SK-N-SH (cell line): ENCODE measurements at regions not wholly inside any gene's neighbourhood (a gene's known extent, or its start where the extent isn't known, plus 50 kb on each side); places are given as distances from the start of the nearest gene placed in this dataset.

Source experiments
- CTCF ChIA-PET: fragments of 300-600, 350-600 bp; formaldehyde crosslinking; extraction: SDS; loops from one replicate; lab custom pipeline; 2021; lab: Yijun Ruan, JAX
- POLR2A ChIA-PET: fragments of 350-600 bp; sonication (Branson Sonifier 250); formaldehyde crosslinking; extraction: SDS; loops from one replicate; lab custom pipeline; 2020; ENCODE audit warnings: antibody characterized with exemption, inconsistent platforms; lab: Yijun Ruan, JAX
- DNase-seq: peaks from one replicate; pipeline ENCODE4 v3.0.0; 2012
- H2AFZ ChIP-seq: fragments of 200-600 bp; sonication (generic); 2 replicates; pipeline ENCODE4 v1.8.1; 2016; ENCODE audit warnings: antibody characterized with exemption, mild to moderate bottlenecking, low read depth
- H3F3A ChIP-seq: fragments of 200-600 bp; sonication (generic); replicated peaks from 2 replicates; pipeline ENCODE3; 2016; ENCODE audit warnings: antibody characterized with exemption, mild to moderate bottlenecking; ENCODE audit not compliant: insufficient read depth
- H3K27ac ChIP-seq, 2 experiments: fragments of 200-500 bp in 1 of 2; fragments of 200-600 bp in 1 of 2; sonication (Bioruptor generic) in 1 of 2; sonication (generic), shearing (Covaris generic) in 1 of 2; 2 replicates each; pipeline versions ENCODE4 v1.5.1 to v1.6.1; 2014 to 2016; ENCODE audit warnings: low read depth in 2 of 2, inconsistent platforms in 1 of 2, low read length in 1 of 2, mild to moderate bottlenecking in 1 of 2, mixed read lengths in 1 of 2
- H3K27me3 ChIP-seq: fragments of 200-600 bp; sonication (generic), shearing (Covaris generic); 2 replicates; pipeline ENCODE4 v1.6.1; 2016; ENCODE audit warnings: mixed run types; ENCODE audit not compliant: insufficient read depth
- H3K36me3 ChIP-seq, 2 experiments: fragments of 200-500 bp in 1 of 2; fragments of 200-600 bp in 1 of 2; sonication (Bioruptor generic) in 1 of 2; sonication (generic) in 1 of 2; replicated peaks in 1 of 2; 2 replicates each; pipeline versions ENCODE3 to v1.5.1; 2014 to 2016; ENCODE audit warnings: low read length in 1 of 2, mild to moderate bottlenecking in 1 of 2; ENCODE audit not compliant: insufficient read depth in 2 of 2, control insufficient read depth in 1 of 2
- H3K4me1 ChIP-seq, 2 experiments: fragments of 200-500 bp in 1 of 2; fragments of 200-600 bp in 1 of 2; sonication (Bioruptor generic) in 1 of 2; sonication (generic), shearing (Covaris generic) in 1 of 2; 2 replicates each; pipeline versions ENCODE4 v1.5.1 to v1.6.1; 2014 to 2016; ENCODE audit warnings: low read depth in 1 of 2, low read length in 1 of 2, mixed run types in 1 of 2; ENCODE audit not compliant: insufficient read depth in 2 of 2, control insufficient read depth in 1 of 2
- H3K4me2 ChIP-seq: fragments of 200-600 bp; sonication (generic), shearing (Covaris generic); 2 replicates; pipeline ENCODE4 v1.6.1; 2017; ENCODE audit warnings: mixed run types
- H3K4me3 ChIP-seq, 2 experiments: fragments of 200-500 bp in 1 of 2; fragments of 200-600 bp in 1 of 2; sonication (Bioruptor generic) in 1 of 2; sonication (generic), shearing (Covaris generic) in 1 of 2; 2 replicates each; pipeline versions ENCODE4 v1.5.1 to v1.8.1; 2014 to 2016; ENCODE audit warnings: low read depth in 2 of 2, inconsistent platforms in 1 of 2, low read length in 1 of 2, mild to moderate bottlenecking in 1 of 2, mixed read lengths in 1 of 2, moderate library complexity in 1 of 2
- H3K79me2 ChIP-seq: fragments of 200-600 bp; sonication (generic); 2 replicates; pipeline ENCODE4 v1.8.1; 2017; ENCODE audit warnings: mild to moderate bottlenecking; ENCODE audit not compliant: insufficient read depth
- H3K9ac ChIP-seq: fragments of 200-600 bp; sonication (generic); 2 replicates; pipeline ENCODE4 v1.6.1; 2017; ENCODE audit warnings: mixed run types
- H3K9me2 ChIP-seq: fragments of 200-600 bp; sonication (generic); 2 replicates; pipeline ENCODE4 v1.6.1; 2017; ENCODE audit warnings: mixed run types
- H3K9me3 ChIP-seq: fragments of 200-600 bp; sonication (generic); 2 replicates; pipeline ENCODE4 v1.6.1; 2017; ENCODE audit warnings: mixed run types, mild to moderate bottlenecking, moderate library complexity
- H4K20me1 ChIP-seq: fragments of 200-600 bp; sonication (generic); 2 replicates; pipeline ENCODE4 v1.6.1; 2017; ENCODE audit warnings: mild to moderate bottlenecking, mixed run types; ENCODE audit not compliant: insufficient read depth
- CHD2 ChIP-seq: fragments of 150-350 bp; IDR thresholded peaks from 2 replicates; pipeline ENCODE4 v1.6.1; 2018; ENCODE audit warnings: low read length; ENCODE audit not compliant: partially characterized antibody
- EP300 ChIP-seq, 2 experiments: IDR thresholded peaks; 2 replicates each; pipeline versions ENCODE4 v1.4.0 to v1.6.1; 2012; ENCODE audit warnings: borderline replicate concordance in 1 of 2, low read depth in 1 of 2, low read length in 1 of 2
- FOXJ3 ChIP-seq: sonication (generic); formaldehyde crosslinking; IDR thresholded peaks from 2 replicates; pipeline ENCODE4 v1.5.1; 2020; ENCODE audit warnings: mild to moderate bottlenecking, missing genetic modification reagents
- FOXM1 ChIP-seq: IDR thresholded peaks from 2 replicates; pipeline ENCODE4 v1.4.0; 2012; ENCODE audit warnings: low read depth, mild to moderate bottlenecking
- GABPA ChIP-seq: IDR thresholded peaks from 2 replicates; pipeline ENCODE4 v1.4.0; 2012; ENCODE audit warnings: low read depth, mild to moderate bottlenecking
- GATA2 ChIP-seq: sonication (generic); formaldehyde crosslinking; IDR thresholded peaks from 2 replicates; pipeline ENCODE4 v1.5.0; 2020; ENCODE audit warnings: mild to moderate bottlenecking, missing genetic modification reagents
- MEF2A ChIP-seq: IDR thresholded peaks from 2 replicates; pipeline ENCODE4 v1.4.0; 2012; ENCODE audit warnings: low read depth, borderline replicate concordance
- MXI1 ChIP-seq: IDR thresholded peaks from 2 replicates; pipeline ENCODE4 v1.6.1; 2012; ENCODE audit warnings: mild to moderate bottlenecking, low read depth, low read length, improper control_type of control experiment
- NRF1 ChIP-seq: IDR thresholded peaks from 2 replicates; pipeline ENCODE4 v1.6.1; 2012; ENCODE audit warnings: low read depth, mild to moderate bottlenecking, low read length
- RAD21 ChIP-seq: IDR thresholded peaks from 2 replicates; pipeline ENCODE4 v1.6.1; 2012; ENCODE audit warnings: mild to moderate bottlenecking, low read length
- RCOR1 ChIP-seq: fragments of 150-350 bp; IDR thresholded peaks from 2 replicates; pipeline ENCODE4 v1.6.1; 2017; ENCODE audit warnings: antibody characterized with exemption, low read length
- TCF12 ChIP-seq: IDR thresholded peaks from 2 replicates; pipeline ENCODE4 v1.4.0; 2012
- TEAD4 ChIP-seq: IDR thresholded peaks from 2 replicates; pipeline ENCODE4 v1.4.0; 2012; ENCODE audit warnings: mild to moderate bottlenecking, borderline replicate concordance; ENCODE audit not compliant: insufficient read depth
- WGBS: methylation state at CpG from one replicate; pipeline ENCODE4 v1.1.6; 2017; ENCODE audit warnings: low lambda C conversion rate; 5-methylcytosine and 5-hydroxymethylcytosine counted together
- TF ChIP-seq, protein P1 (sequence below): IDR thresholded peaks from 2 replicates; pipeline ENCODE4 v1.4.0; 2012; ENCODE audit warnings: low read depth, borderline replicate concordance

DNA sequence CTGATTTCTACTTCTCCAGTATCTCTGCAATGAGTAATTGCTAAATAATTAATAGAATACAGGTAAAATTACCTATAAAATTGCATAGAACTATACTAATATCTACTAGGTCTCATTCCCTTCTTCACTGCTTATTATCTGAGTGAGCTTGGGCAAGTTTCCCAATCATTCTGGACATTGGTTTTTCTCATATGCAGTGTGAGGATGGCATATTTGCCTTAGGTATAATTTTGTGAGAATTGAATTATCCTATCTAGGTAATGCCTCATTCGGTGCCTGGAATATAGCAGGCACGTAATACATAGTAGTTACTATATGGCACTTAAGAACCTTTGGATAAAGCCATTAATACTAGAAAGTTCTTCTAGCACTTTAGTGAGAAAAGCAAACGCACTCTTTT is 434.7 kb downstream of the GATA3 start:
- no peak overlapping the region for H3K4me3 ChIP-seq
- H3K4me2 ChIP-seq = no peak overlapping the region
- no peak overlapping the region for H2AFZ ChIP-seq
- H3K27me3 ChIP-seq = no peaks in the 10 kb centered on the region
- no peak overlapping the region for H3K9ac ChIP-seq
- ChIA-PET POLR2A (interaction anchor here (1.0 kb wide), 1 partner anchor 428 kb away, joined by 3 read pairs; no protein-coding TSS in a partner anchor), CTCF (interaction anchor here (1.3 kb wide), 1 partner anchor 430 kb away, joined by 3 read pairs; no protein-coding TSS in a partner anchor)
- TF ChIP-seq EP300 (IDR thresholded peaks at IDR 0.05; ENCODE audit: borderline replicate concordance in 1 of 2, low read depth in 1 of 2, low read length in 1 of 2) (peak in 1 of 2 experiments; percentile 76; a peak in 2 of 4 replicates), RCOR1 (peak; percentile 63; the same call in 1 of the 2 replicates), MEF2A (no peak), RAD21 (peak; percentile 31), MXI1 (no peak)
- H3K9me3 ChIP-seq = no peaks in the 10 kb centered on the region
- WGBS = 44% methylated on average over 3 of the region's 3 CpGs
- no peaks in the 10 kb centered on the region for H3K36me3 ChIP-seq
- no peaks in the 10 kb centered on the region for H4K20me1 ChIP-seq
- peaks cover 0 to 2% of the 10 kb centered on the region in 2 experiments; a peak in 2 of 4 replicates for H3K4me1 ChIP-seq
- H3F3A ChIP-seq = no peaks in the 10 kb centered on the region
- H3K27ac ChIP-seq = peak overlapping the region in 1 of 2 experiments; percentile 84; a peak in 1 of 4 replicates
- DNase-seq = no peak
- no peaks in the 10 kb centered on the region for H3K9me2 ChIP-seq
- H3K79me2 ChIP-seq = no peaks in the 10 kb centered on the region

GRCh38 chr10:8489823-8490222 is 435.3 kb downstream of the GATA3 start:
- H3K4me2 ChIP-seq = no peak overlapping the region
- H3K27ac ChIP-seq = peak overlapping the region in 1 of 2 experiments; percentile 84; a peak in 2 of 4 replicates
- no peak overlapping the region for H3K9ac ChIP-seq
- WGBS = 35% methylated on average over 6 of the region's 6 CpGs
- no peaks in the 10 kb centered on the region for H3K36me3 ChIP-seq
- H3K9me2 ChIP-seq = no peaks in the 10 kb centered on the region
- TF ChIP-seq, protein P1, sequence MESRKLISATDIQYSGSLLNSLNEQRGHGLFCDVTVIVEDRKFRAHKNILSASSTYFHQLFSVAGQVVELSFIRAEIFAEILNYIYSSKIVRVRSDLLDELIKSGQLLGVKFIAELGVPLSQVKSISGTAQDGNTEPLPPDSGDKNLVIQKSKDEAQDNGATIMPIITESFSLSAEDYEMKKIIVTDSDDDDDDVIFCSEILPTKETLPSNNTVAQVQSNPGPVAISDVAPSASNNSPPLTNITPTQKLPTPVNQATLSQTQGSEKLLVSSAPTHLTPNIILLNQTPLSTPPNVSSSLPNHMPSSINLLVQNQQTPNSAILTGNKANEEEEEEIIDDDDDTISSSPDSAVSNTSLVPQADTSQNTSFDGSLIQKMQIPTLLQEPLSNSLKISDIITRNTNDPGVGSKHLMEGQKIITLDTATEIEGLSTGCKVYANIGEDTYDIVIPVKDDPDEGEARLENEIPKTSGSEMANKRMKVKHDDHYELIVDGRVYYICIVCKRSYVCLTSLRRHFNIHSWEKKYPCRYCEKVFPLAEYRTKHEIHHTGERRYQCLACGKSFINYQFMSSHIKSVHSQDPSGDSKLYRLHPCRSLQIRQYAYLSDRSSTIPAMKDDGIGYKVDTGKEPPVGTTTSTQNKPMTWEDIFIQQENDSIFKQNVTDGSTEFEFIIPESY = no peak
- TF ChIP-seq EP300 (IDR thresholded peaks at IDR 0.05; ENCODE audit: borderline replicate concordance in 1 of 2, low read depth in 1 of 2, low read length in 1 of 2) (peak in 1 of 2 experiments; percentile 99; a peak in 2 of 4 replicates), TEAD4 (0 out of 2 replicates have a peak, but pooled peaks have one; percentile 15), GATA2 (CRISPR knock-in tag) (peak; percentile 99), NRF1 (no peak), FOXM1 (no peak), GABPA (no peak), CHD2 (peak; percentile 86), FOXJ3 (peak; percentile 92), MXI1 (peak; percentile 21; the same call in 1 of the 2 replicates), RCOR1 (peak; percentile 95), TCF12 (peak; percentile 45), RAD21 (peak; percentile 49)
- H2AFZ ChIP-seq = no peak overlapping the region
- H3F3A ChIP-seq = no peaks in the 10 kb centered on the region
- no peaks in the 10 kb centered on the region for H3K79me2 ChIP-seq
- H3K4me1 ChIP-seq = peaks cover 0 to 2% of the 10 kb centered on the region in 2 experiments; a peak in 2 of 4 replicates
- no peak overlapping the region for H3K4me3 ChIP-seq
- no peaks in the 10 kb centered on the region for H3K9me3 ChIP-seq
- peak; percentile 81 for DNase-seq
- H3K27me3 ChIP-seq = no peaks in the 10 kb centered on the region
- ChIA-PET CTCF (interaction anchor here (0.6 to 1.6 kb wide), 3 partner anchors 25 to 431 kb away, joined by 3 to 4 read pairs (median 4); no protein-coding TSS in a partner anchor), POLR2A (interaction anchor here (0.9 to 1.0 kb wide), 2 partner anchors 429 to 444 kb away, joined by 3 read pairs; no protein-coding TSS in a partner anchor)
- H4K20me1 ChIP-seq = no peaks in the 10 kb centered on the region
